H9 (cell line): ENCODE measurements at regions not wholly inside any gene's neighbourhood (a gene's known extent, or its start where the extent isn't known, plus 50 kb on each side); places are given as distances from the start of the nearest gene placed in this dataset.

Experiments used
- DNase-seq: peaks from one replicate; pipeline ENCODE4 v3.0.0-alpha.2; 2017
- H2AFZ ChIP-seq: one replicate; pipeline ENCODE4 v1.6.1; 2013; ENCODE audit warnings: mild to moderate bottlenecking, low read length, control low read depth, moderate library complexity
- H2AK5ac ChIP-seq: 2 replicates; pipeline ENCODE4 v1.6.1; 2013; ENCODE audit warnings: low read length, control low read depth, mixed read lengths; ENCODE audit not compliant: insufficient read length
- H2BK120ac ChIP-seq: one replicate; pipeline ENCODE4 v1.6.1; 2013; ENCODE audit warnings: low read depth, mild to moderate bottlenecking, low read length, control low read depth, inconsistent platforms; ENCODE audit not compliant: poor library complexity, severe bottlenecking
- H2BK12ac ChIP-seq: 2 replicates; pipeline ENCODE4 v1.6.1; 2013; ENCODE audit warnings: low read length, control low read depth, mixed read lengths, low read depth; ENCODE audit not compliant: insufficient read length
- H2BK15ac ChIP-seq: 2 replicates; pipeline ENCODE4 v1.6.1; 2013; ENCODE audit warnings: low read depth, low read length, control low read depth
- H2BK20ac ChIP-seq: one replicate; pipeline ENCODE4 v1.6.1; 2013; ENCODE audit warnings: low read depth, mild to moderate bottlenecking, low read length, control low read depth, inconsistent platforms; ENCODE audit not compliant: poor library complexity, severe bottlenecking
- H2BK5ac ChIP-seq: 2 replicates; pipeline ENCODE4 v1.6.1; 2013; ENCODE audit warnings: low read length, control low read depth, mixed read lengths; ENCODE audit not compliant: insufficient read length
- H3K14ac ChIP-seq: 2 replicates; pipeline ENCODE4 v1.6.1; 2013; ENCODE audit warnings: low read length, control low read depth; ENCODE audit not compliant: insufficient read depth
- H3K18ac ChIP-seq: 2 replicates; pipeline ENCODE4 v1.6.1; 2013; ENCODE audit warnings: low read depth, mild to moderate bottlenecking, mixed read lengths, low read length, control low read depth; ENCODE audit not compliant: insufficient read length
- H3K23ac ChIP-seq: 2 replicates; pipeline ENCODE4 v1.6.1; 2013; ENCODE audit warnings: low read length, control low read depth, mixed read lengths, low read depth; ENCODE audit not compliant: insufficient read length
- H3K23me2 ChIP-seq: 2 replicates; pipeline ENCODE4 v1.6.1; 2013; ENCODE audit warnings: low read depth, mild to moderate bottlenecking, mixed read lengths, low read length, control low read depth; ENCODE audit not compliant: insufficient read length, poor library complexity, severe bottlenecking
- H3K27ac ChIP-seq: 2 replicates; pipeline ENCODE4 v1.5.1; 2013; ENCODE audit warnings: low read length, control low read depth, mixed read lengths, low read depth; ENCODE audit not compliant: insufficient read length
- H3K27me3 ChIP-seq: 2 replicates; pipeline ENCODE4 v1.6.1; 2013; ENCODE audit warnings: low read length, control low read depth, inconsistent platforms; ENCODE audit not compliant: insufficient read depth
- H3K4ac ChIP-seq: 2 replicates; pipeline ENCODE4 v1.6.1; 2013; ENCODE audit warnings: low read depth, mild to moderate bottlenecking, control low read depth, inconsistent platforms, low read length, moderate library complexity
- H3K4me1 ChIP-seq: 2 replicates; pipeline ENCODE4 v1.6.1; 2013; ENCODE audit warnings: low read length, control low read depth, inconsistent platforms; ENCODE audit not compliant: insufficient read depth
- H3K4me2 ChIP-seq: 2 replicates; pipeline ENCODE4 v1.6.1; 2013; ENCODE audit warnings: low read length, control low read depth, mixed read lengths; ENCODE audit not compliant: insufficient read length, insufficient read depth
- H3K56ac ChIP-seq: 2 replicates; pipeline ENCODE4 v1.6.1; 2013; ENCODE audit warnings: low read depth, mild to moderate bottlenecking, mixed read lengths, low read length, control low read depth; ENCODE audit not compliant: insufficient read length
- H3K79me1 ChIP-seq: 2 replicates; pipeline ENCODE4 v1.6.1; 2013; ENCODE audit warnings: low read depth, mild to moderate bottlenecking, moderate library complexity, low read length, control low read depth, inconsistent platforms; ENCODE audit not compliant: insufficient read depth, poor library complexity, severe bottlenecking
- H3K79me2 ChIP-seq: 2 replicates; pipeline ENCODE4 v1.6.1; 2013; ENCODE audit warnings: low read length, control low read depth, inconsistent platforms; ENCODE audit not compliant: insufficient read depth
- H3K9ac ChIP-seq: 2 replicates; pipeline ENCODE4 v1.6.1; 2013; ENCODE audit warnings: low read length, control low read depth, mixed read lengths; ENCODE audit not compliant: insufficient read length; ENCODE audit errors: extremely low read depth
- H3K9me3 ChIP-seq: one replicate; pipeline ENCODE4 v1.6.1; 2013; ENCODE audit warnings: low read depth, low read length, inconsistent platforms; ENCODE audit not compliant: control insufficient read depth
- H3T11ph ChIP-seq: one replicate; pipeline ENCODE4 v1.6.1; 2013; ENCODE audit warnings: mild to moderate bottlenecking, low read length, control low read depth, inconsistent platforms
- H4K20me1 ChIP-seq: one replicate; pipeline ENCODE4 v1.6.1; 2013; ENCODE audit not compliant: control insufficient read depth, insufficient read length, insufficient read depth
- H4K5ac ChIP-seq: 2 replicates; pipeline ENCODE4 v1.6.1; 2013; ENCODE audit warnings: low read depth, mild to moderate bottlenecking, mixed read lengths, low read length, control low read depth; ENCODE audit not compliant: insufficient read length
- H4K8ac ChIP-seq: replicated peaks from 2 replicates; pipeline ENCODE4 v1.6.1; 2013; ENCODE audit warnings: low read length, control low read depth, mixed read lengths, low read depth; ENCODE audit not compliant: insufficient read length
- H4K91ac ChIP-seq: 2 replicates; pipeline ENCODE4 v1.6.1; 2013; ENCODE audit warnings: low read depth, mild to moderate bottlenecking, moderate library complexity, mixed read lengths, low read length, control low read depth; ENCODE audit not compliant: insufficient read length
- H3K27ac Mint-ChIP-seq, 3 experiments: 2 replicates in 2 of 3; 3 replicates in 1 of 3; pipeline ENCODE4 v1.8.0; 2020 to 2021; ENCODE audit warnings: mixed read lengths in 3 of 3, mild to moderate bottlenecking in 1 of 3, moderate library complexity in 1 of 3
- H3K27me3 Mint-ChIP-seq: 2 replicates; pipeline ENCODE4 v1.8.0; 2021; ENCODE audit warnings: low read depth, mild to moderate bottlenecking, moderate library complexity, mixed read lengths
- H3K36me3 Mint-ChIP-seq, 3 experiments: 2 replicates in 2 of 3; 3 replicates in 1 of 3; pipeline ENCODE4 v1.8.0; 2020 to 2021; ENCODE audit warnings: low read depth in 3 of 3, mixed read lengths in 3 of 3; ENCODE audit not compliant: insufficient read depth in 1 of 3
- H3K4me1 Mint-ChIP-seq, 2 experiments: 2 replicates each; pipeline ENCODE4 v1.8.0; 2020; ENCODE audit warnings: mixed read lengths in 2 of 2
- H3K4me3 Mint-ChIP-seq, 2 experiments: 2 replicates in 1 of 2; 3 replicates in 1 of 2; pipeline ENCODE4 v1.8.0; 2020 to 2021; ENCODE audit warnings: mild to moderate bottlenecking in 2 of 2, mixed read lengths in 2 of 2, moderate library complexity in 1 of 2
- H3K9me3 Mint-ChIP-seq, 2 experiments: 2 replicates in 1 of 2; 3 replicates in 1 of 2; pipeline ENCODE4 v1.8.0; 2020; ENCODE audit warnings: mild to moderate bottlenecking in 2 of 2, mixed read lengths in 2 of 2, moderate library complexity in 1 of 2
- CTCF ChIP-seq: fragments of 200-600 bp; sonication (generic); conservative IDR thresholded peaks from 3 replicates; pipeline ENCODE4 v1.8.0; 2021; ENCODE audit warnings: antibody characterized with exemption, mild to moderate bottlenecking
- WGBS: extraction: QIAGEN DNeasy Blood & Tissue Kit; methylation state at CpG from one replicate; pipeline ENCODE4 v1.1.7; 2013; ENCODE audit warnings: missing lambda C conversion rate, low lambda C conversion rate, mixed read lengths; ENCODE audit not compliant: insufficient read length; ENCODE audit errors: extremely low coverage; 5-methylcytosine and 5-hydroxymethylcytosine counted together

GRCh38 chr17:65463242-65463641 is 98.2 kb downstream of the AXIN2 start:
- no peak overlapping the region for H3K27ac Mint-ChIP-seq
- no CpG with 5 or more reads among the region's 9 CpGs for WGBS
- no peak overlapping the region for H4K91ac ChIP-seq

More at GRCh38 chr17:65463242-65463641, 98.2 kb downstream of the AXIN2 start:
- H3K9ac ChIP-seq, result no peak overlapping the region
- no peak overlapping the region for H2AK5ac ChIP-seq
- H3K4me1 Mint-ChIP-seq, result peaks cover 31 to 33% of the 10 kb centered on the region in 2 experiments
- no peaks in the 10 kb centered on the region for H3K23me2 ChIP-seq
- H4K8ac ChIP-seq, result no peak overlapping the region
- no peak overlapping the region for H3T11ph ChIP-seq
- no peaks in the 10 kb centered on the region; a peak in 1 of 5 replicates for H3K9me3 Mint-ChIP-seq
- H3K23ac ChIP-seq, result no peak overlapping the region
- no peak overlapping the region for H3K18ac ChIP-seq
- H3K4me2 ChIP-seq, result no peak overlapping the region
- H3K27ac ChIP-seq, result no peak overlapping the region
- H3K14ac ChIP-seq, result no peak overlapping the region
- H3K4ac ChIP-seq, result no peak overlapping the region
- H2BK120ac ChIP-seq, result no peak overlapping the region
- no peaks in the 10 kb centered on the region; the same call in 1 of the 2 replicates for H3K27me3 ChIP-seq
- H2AFZ ChIP-seq, result no peak overlapping the region
- H2BK15ac ChIP-seq, result no peak overlapping the region
- no peaks in the 10 kb centered on the region for H3K36me3 Mint-ChIP-seq
- H3K9me3 ChIP-seq, result no peaks in the 10 kb centered on the region
- H2BK20ac ChIP-seq, result no peak overlapping the region
- H3K27me3 Mint-ChIP-seq, result peaks cover 5% of the 10 kb centered on the region
- no peaks in the 10 kb centered on the region for H4K20me1 ChIP-seq
- no peak for TF ChIP-seq CTCF
- H3K4me3 Mint-ChIP-seq, result no peak overlapping the region
- no peak overlapping the region for H3K56ac ChIP-seq
- DNase-seq, result no peak
- H4K5ac ChIP-seq, result no peak overlapping the region
- peaks cover 7% of the 10 kb centered on the region; the same call in 1 of the 2 replicates for H3K4me1 ChIP-seq
- no peak overlapping the region for H2BK5ac ChIP-seq
- H3K79me1 ChIP-seq, result no peaks in the 10 kb centered on the region
- H2BK12ac ChIP-seq, result no peak overlapping the region
- no peaks in the 10 kb centered on the region for H3K79me2 ChIP-seq
